NCI-H2171 treated with DMSO at 0.1 percent for 48 hours (cell line): ENCODE measurements at regions not wholly inside any gene's neighbourhood (a gene's known extent, or its start where the extent isn't known, plus 50 kb on each side); places are given as distances from the start of the nearest gene placed in this dataset.
A peak's percentile ranks its signal among the peaks of the same experiment; 100 is the strongest.

Experiments
- DNase-seq: peaks from one replicate; lab custom pipeline; 2025; lab: John Stamatoyannopoulos, UW

DNA sequence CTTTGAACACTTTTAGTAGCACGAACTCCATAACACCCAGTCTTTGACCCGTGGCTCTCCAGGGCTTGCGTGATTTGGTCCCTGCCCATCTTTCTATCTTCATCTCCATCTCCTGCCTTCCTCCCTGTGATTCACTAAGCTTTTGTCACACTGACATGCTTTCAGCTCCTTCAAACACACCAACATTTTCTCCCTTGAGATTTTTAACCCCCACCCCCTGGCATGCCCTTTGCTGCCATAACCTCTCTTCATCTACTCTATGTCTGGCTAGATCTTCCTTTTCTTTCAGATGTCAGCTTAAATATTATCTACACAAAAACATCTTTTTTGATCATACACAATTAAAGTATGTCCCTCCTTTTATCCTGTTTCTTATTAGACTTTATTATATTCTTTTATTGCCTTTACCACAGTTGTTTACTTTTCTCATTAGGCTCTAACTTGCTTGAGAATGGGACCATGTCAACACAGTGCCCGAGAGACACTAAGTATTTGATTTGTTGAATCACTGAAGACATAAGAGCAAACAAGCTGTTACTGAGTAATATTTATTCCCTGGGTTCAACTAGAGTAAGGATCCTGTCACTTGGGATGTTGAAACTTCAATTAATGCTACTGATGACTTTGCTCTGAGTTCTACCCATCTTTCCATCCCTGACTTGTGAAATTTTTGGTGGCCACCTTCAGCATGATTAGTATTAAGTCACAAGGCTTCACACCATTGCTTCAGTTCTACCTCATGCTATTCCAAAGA lies 387.3 kb downstream of the LRIG3 start:
- no peak for DNase-seq

DNA sequence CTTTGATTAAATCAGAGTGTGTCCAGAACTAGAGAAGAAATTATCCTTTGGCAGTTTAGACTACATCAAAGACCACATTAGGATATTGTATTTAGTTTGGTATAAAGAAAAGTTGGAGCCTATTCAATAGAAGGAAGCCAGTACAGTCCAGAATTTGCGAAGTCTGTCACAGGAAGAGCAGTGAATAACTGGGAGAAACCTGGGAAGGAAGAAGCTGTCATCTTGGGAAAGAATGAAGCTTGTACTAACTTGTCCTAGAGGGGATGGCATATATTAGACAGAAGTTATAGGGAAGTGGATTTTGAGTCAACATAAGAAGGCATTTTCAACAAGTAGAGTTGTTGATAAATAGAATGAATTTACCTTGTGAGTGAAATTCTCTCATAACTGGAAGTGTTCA lies 386.7 kb downstream of the LRIG3 start:
- DNase-seq = no peak

DNA sequence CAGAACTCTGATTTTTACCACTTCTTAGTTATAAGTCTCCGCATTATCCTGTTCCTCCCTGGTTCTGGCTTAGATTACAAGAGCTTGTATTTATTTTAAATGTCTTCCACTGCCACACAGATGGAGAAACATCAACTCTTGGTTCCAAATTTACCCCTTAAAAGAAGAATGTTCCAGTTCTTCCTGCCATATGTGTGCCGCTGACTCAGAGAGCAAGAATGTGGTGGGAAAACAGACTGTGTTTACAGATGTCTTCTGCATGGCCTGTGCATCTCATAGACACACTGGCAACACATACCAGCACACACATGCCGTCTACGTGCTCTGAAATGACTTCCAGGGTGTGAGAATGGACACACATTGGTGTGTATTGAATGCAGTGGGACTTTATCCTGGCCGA lies 383.0 kb downstream of the LRIG3 start:
- peak; percentile 17 for DNase-seq

DNA sequence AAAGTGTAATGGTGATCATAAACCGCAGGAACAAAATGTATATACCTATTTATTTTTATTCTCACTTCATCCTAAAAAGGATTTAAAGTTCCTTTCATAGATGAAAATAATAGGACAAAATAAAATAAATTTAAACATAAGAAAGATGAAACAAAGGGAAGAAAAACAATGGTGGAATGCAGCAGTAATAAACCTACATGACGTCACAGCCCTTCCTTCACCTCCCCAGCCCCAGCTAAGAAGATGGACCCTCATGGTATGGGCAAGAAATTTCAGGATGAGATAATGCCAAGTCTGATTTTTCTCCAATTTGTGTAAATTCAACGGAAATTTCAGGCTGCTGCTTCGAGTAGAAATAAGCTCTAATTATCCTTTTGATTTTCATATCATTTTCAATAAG lies 381.0 kb downstream of the LRIG3 start:
- no peak for DNase-seq

DNA sequence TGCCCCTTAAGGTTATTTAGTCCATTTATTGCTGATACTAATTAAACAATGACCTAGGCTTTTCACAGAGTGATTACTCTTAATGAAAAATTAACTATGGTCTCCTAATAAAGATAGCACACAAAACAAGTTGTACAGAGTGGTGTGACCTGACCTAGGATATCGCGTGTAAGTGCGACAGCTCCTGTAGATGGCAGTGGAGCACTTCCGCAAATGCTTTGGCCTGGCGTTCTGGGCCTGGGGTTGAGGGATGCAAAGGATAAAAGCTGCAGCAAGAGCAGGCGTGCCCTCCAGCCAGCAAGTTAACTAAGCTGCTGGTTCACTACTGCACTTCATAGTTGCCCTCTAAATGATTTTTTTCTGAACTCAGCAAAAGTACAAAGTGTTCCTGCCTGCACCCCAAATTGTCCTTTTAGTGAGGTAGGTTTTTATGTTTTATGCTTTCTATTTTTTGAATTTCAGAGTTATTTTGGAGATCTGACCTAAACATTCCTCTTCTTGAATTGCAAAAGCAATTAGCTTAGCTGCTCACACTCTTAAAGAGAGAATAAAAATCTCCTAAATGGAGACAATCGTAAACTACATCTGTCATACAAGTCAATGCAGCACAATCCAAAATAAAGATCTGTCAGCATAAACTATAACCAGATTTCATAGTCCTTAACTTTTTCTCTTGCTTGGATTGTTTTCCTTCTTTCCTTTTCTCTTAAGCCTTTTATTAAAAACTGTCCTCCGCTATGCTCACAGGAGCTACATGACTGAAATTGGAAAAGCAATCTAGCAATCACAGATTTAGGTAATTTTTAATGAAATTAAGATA lies 379.6 kb downstream of the LRIG3 start:
- DNase-seq = peak; percentile 91

DNA sequence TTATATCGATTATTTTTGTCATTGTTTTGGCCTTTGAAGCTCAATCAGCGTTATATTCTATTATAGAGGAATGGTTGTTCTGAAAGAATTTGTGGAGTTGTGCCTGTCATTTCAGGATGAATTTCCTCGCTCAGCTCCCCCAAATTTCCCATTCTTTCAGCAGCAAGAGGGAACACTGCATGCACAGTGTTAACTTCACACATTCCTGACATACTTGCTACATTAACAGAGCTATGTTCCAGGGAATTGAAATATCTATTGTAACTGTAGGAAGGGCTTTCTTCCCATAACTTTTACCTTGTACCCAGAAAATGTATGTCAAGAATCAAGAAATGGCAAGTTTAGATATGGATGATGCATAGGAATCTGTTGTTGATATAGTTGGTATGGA lies 379.0 kb downstream of the LRIG3 start:
- DNase-seq = no peak

DNA sequence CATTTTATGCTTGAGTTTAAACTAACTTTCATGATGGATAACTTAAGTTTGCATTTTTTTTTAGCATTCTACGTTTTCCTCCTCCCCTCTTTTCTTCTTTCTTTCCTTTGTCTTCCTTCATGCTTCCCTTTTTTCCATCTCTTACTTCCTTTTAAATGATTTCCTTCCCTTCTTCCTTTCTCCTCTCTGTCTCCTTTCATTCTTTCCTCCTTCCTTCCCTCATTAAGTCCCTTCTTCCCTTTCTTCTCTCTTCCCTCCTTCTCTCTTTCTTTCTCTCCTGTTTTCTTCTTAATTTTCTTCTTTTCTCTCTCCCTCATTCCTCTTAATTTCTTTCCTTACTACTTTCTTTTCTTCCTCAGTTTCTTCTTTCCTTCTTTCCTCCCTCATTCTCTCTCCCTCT lies 376.0 kb downstream of the LRIG3 start:
- no peak for DNase-seq

DNA sequence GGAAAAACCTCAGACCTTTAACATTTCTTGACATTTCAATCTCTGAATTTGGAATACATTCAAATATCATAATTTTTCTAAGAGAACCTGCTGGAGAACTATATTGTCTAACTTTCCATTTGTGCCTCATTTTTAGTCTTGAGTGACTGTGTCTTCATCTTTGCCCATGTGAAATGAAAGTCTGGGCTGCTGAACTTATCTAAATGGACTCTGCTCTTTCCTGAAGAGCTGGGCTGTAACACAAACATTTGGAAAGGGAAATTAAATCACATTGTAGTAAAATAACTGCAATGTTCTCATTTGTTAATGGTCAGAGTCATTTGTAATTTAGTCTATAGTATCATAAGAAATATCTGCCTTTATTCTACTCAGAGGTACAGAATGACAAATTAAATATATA lies 373.1 kb downstream of the LRIG3 start:
- DNase-seq = no peak

DNA sequence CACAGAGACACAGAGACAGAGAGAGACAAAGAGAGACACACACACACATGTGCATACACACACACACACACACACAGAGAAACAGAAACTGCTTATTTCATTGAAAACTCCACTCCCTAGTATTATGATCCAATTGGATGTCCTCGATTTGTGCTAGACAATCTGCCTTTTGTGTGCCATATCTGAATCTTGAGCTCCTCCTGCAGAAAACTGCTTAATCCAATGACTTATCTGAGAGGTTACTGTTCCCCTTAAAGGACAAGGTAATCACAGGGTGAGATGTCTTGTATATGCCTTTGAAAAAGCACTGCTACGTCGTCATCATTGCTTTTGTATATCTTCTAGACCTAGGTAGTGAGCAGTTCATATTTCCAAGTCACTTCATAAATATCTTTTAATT lies 371.5 kb downstream of the LRIG3 start:
- DNase-seq = no peak

DNA sequence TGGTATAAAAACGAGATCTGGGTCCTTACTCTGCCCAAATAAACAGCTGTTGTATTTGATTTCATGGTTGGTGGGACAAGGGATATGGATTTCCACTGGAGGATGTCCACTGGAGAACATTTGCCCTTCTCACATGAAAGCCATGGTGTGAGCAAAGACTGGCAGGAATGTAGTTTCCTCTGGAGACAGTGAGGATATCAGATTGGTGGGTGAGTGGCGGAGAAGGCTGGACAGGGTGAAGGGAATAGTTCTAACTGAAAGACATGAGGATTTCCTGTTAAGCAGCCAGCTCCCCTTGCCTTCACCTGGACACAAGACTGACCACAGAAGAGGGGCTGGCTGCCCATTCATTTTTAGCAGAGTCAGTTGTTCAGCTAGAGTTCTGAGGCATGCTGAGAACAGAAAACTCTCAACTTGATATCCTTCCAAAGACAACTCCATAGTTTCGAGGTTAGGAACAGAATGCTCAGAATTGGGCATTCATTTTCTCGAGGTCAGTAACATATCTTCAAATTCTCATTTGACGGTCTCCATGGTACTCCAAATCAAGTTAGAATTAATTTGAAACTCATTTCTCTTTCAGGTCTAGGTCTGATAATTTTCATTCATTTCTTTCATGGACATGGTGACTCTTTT lies 365.7 kb downstream of the LRIG3 start:
- DNase-seq = no peak

DNA sequence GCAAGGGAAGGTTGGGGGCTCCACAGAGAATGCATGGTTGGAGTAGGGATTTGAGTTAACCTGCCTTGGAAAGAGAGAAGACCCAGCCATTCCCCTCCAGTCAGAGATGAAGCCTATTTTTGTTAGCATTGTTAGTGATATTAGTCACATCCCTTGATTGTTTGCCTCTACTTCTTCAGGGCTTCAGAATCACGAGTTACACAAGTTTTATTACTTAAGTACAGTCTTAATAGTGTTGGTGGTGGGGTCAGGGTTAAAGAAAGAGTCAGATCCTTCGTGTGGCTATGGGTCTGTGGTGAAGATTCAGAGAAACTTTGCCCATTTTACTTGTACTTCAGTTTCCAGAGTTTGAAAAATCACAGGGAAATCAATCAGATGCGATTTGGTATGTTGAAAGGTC lies 363.1 kb downstream of the LRIG3 start:
- DNase-seq = no peak

DNA sequence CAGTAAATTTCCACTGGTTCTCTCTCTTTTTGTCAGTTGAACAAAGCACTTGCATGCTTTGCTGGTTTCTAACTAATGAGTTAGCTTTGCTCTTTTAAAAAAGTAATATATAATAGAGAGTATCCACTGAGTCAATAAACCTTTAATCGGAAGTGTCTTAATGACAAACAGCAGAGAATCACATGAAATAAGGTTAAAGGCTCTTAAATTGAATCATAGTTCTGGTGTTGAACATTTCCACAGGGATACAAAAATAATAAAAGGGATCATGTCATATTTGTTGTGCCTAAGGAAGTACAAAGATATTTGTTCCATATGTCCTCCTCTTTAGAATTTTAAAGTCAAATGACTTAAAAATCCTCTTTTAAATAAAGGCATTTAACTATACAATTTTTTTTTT lies 362.6 kb downstream of the LRIG3 start:
- DNase-seq = no peak

DNA sequence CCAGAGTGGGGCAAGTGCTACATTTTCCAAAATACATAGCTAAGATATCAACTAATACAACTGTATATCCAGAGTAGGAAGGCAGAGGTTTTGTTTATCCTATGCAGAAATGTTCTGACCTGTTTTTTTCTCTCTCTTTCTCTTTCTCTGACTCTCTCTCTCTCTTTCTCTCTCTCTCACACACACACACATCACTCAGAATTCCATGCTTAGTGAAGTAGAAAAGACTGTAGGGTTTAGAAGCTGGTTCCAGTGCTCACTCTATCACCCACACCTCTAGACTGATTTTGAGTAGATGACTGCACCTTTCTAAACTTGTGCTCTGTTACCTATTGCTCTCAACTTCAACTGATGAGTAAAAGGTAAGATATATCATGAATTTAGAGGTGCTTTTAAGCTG lies 356.7 kb downstream of the LRIG3 start:
- DNase-seq = no peak

DNA sequence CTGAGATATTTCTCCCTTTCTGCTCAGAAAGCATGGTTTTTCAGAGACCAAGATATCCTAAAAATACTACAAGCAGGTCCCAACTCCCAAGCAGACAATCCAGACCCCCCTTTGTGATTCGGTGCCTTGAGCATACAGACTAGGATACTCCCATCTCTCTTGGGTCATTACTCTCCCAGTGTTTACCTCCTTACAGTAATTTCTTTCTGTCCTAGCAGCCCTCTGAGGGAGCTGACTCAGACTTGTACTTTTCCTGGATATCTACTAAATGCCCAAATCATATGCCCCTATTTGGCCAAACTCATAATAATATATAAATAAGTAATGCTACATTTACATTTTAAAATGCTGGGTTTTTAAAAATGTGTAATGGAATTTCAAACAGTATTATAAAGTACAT lies 355.6 kb downstream of the LRIG3 start:
- peak; percentile 16 for DNase-seq

DNA sequence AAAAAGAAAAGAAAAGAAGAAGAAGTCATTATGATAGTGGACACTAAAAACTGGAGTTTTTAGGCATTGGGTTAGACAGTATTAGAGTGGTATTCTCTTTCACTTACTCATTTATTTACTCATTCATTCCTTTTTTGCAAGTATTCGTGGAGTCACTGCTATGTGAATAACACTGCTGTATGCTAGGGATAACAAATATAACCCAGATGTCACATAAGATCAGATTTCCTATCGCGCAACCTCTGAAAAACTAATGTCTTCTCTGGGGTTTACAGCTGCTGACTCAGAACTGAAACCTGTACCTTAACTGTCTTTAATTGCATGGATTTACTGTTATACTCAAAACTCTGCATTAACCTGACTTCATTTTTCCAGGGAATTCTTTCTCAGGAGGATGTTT lies 353.7 kb downstream of the LRIG3 start:
- peak; percentile 96 for DNase-seq

DNA sequence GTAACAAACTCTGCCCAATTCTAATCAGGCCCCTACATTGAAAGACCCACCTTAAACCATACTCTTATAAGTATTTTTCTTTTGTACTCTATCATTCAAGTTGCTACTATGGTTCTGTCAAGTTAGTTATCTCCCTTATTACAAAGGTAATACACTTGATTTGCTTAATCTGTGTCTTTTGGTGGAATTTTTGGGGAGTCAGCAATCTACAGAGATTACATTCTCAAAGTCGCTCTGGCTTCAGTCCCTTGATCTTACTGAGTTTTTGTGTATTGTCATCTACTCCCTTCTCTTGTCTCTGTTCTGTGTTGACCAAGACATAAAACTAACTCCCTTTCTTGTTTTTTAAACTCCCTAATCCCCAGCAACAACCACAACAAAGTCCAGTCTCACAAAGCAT lies 353.1 kb downstream of the LRIG3 start:
- peak; percentile 51 for DNase-seq

DNA sequence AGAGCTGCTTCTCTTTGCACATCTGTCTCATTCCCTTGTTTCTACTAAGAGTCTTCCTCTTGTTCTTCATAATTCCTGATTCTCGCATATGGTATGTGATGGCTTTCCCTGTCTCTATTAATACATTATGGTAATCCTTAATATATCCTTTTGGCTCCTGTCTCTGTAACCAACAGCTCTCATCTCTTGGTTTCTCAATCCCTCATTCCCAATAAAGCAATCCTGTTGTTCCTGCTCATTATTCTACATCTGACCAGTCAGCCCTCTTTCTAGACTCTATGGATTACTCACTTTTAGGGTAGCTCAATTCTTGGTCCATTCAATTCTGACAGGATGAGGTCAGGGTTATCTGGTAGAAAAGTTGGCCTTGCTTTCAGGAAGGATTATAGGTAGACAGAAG lies 349.9 kb downstream of the LRIG3 start:
- no peak for DNase-seq

DNA sequence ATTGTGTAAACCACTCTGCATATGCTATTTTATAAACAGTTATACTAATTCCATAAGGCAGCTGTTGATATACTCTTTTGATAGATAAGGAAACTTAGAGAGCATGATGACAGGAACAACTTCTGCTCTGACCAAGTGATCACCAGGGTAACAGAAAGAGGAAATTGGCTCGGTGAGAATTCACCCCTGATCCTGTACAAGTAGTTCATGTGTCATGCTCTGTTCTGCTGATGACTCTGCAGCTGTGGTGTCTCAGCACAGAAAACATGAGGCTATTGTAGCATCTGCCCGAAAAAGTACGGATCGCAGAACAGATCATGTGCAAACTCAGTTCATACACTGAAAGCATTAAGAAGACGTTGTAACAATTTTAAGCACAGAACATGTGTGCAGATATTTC lies 345.0 kb downstream of the LRIG3 start:
- no peak for DNase-seq

DNA sequence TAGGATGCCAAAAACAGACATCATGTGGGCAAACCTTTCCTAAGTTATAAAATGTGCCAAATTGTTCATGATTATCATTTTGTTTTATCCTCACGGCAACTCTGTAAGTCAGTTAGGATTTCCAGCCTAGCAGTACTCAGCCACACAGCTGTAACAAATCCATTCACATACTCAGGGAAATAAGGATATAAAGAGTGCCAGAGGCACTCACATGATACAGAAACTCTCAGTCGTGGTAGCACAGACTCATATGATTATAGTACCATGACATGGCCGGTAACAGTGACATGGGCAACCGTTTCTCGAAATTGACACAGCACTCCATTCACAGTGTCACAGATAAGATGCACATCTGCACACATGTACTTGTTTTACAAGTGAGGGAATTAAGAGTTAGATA lies 344.2 kb downstream of the LRIG3 start:
- no peak for DNase-seq

DNA sequence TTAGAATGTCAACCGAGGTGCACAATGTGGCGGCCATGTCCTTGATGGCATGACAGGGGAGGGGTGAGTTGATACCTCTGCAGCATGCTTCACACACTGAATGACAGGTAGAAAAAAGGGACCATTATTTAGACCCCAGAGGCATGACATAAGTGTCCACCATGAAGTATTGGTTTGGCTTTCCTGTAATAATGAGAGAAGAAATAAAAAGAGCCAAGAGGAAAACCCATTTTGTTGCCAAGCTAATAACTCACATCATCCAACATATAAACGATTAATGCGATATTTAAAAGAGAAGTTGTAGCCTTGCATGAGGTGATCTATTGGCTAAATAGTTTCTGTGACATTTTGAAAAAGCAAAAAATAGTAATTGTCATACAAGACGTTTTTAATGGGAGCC lies 343.4 kb downstream of the LRIG3 start:
- no peak for DNase-seq

DNA sequence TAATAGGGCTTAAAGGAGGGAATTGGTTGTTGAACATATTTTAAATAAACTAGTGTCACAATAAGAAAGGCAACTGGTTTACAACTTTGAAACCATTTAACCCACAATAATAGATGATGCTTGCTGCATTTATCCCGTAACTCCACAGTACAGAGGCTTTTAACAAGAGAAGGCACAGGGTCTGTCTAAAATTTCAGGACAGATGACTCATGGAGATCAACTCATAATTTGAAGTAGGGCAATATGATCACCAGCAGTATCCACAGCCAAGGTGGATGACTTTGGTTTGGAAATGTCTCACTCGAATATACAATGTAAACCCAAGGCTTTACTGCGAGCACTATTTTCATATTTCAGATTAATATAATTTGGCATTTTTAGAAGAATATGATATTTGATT lies 340.2 kb downstream of the LRIG3 start:
- no peak for DNase-seq

DNA sequence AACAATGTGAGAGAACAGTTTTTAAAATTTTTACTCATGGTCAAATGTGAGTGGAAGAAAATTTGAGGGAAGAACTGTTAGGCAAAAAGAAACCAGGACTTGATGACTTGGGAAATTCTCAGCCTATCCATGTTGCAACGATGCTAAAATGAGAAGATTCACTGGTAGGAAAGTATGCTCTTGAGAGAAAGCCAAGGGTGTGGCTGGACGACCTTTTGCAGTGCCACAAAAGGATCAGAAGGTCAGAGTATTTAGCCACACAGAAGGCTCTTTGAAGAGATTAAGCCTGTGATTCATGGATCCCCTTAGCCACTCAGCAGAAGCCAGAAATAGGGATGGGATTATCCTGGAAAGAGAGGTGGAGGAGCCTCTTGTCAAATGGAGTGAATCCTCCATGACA lies 336.8 kb downstream of the LRIG3 start:
- DNase-seq = no peak

DNA sequence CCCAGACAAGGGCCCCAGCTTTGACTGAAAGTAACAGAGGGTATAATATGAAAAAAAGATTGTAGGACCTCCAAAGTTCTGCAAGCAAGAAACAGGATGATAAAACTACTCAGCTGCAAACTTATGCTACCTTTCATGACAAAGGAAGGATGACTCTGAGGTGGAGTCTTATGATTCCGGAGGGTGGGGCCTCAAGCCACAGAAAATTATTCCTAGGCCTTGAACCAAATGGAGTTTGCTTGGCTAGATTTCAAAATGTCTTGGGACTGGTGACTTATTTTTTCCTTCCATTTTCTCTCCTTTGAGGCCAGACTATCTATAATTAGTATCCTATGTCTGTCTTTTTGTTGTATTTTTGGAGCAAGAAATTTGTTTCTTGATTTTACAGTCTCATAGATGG lies 336.4 kb downstream of the LRIG3 start:
- no peak for DNase-seq
